Astrocyte of the hippocampus (primary cell): ENCODE measurements at regions not wholly inside any gene's neighbourhood (a gene's known extent, or its start where the extent isn't known, plus 50 kb on each side); places are given as distances from the start of the nearest gene placed in this dataset.
A peak's percentile ranks its signal among the peaks of the same experiment; 100 is the strongest.

Source experiments
- DNase-seq: peaks from one replicate; pipeline ENCODE4 v3.0.0; 2011; ENCODE audit warnings: low read depth, low spot score

- DNase-seq, result no peak
Observed at GRCh38 chr7:155201325-155202087, 96.2 kb upstream of the INSIG1 start.

- no peak for DNase-seq
Observed at GRCh38 chr7:155202106-155202871, 95.4 kb upstream of the INSIG1 start.

GRCh38 chr7:155203059-155203881, 94.4 kb upstream of the INSIG1 start:
- DNase-seq, result no peak

- DNase-seq, result no peak
Observed at GRCh38 chr7:155203882-155204691, 93.6 kb upstream of the INSIG1 start.

- DNase-seq, result no peak
Observed at GRCh38 chr7:155204744-155205367, 92.8 kb upstream of the INSIG1 start.

- DNase-seq, result peak; percentile 98
Observed at GRCh38 chr7:155205368-155206317, 92.0 kb upstream of the INSIG1 start.

GRCh38 chr7:155206318-155207020, 91.2 kb upstream of the INSIG1 start:
- peak; percentile 87 for DNase-seq

- DNase-seq, result no peak
Observed at GRCh38 chr7:155207326-155208002, 90.2 kb upstream of the INSIG1 start.

- DNase-seq, result peak; percentile 57
Observed at GRCh38 chr7:155208681-155209477, 88.8 kb upstream of the INSIG1 start.

- no peak for DNase-seq
Observed at GRCh38 chr7:155209478-155210319, 88.0 kb upstream of the INSIG1 start.

GRCh38 chr7:155210356-155210755, 87.3 kb upstream of the INSIG1 start:
- DNase-seq, result no peak

GRCh38 chr7:155211173-155211572, 86.5 kb upstream of the INSIG1 start:
- no peak for DNase-seq

- DNase-seq, result no peak
Observed at GRCh38 chr7:155211761-155212160, 85.9 kb upstream of the INSIG1 start.

GRCh38 chr7:155212301-155213015, 85.2 kb upstream of the INSIG1 start:
- DNase-seq, result no peak

GRCh38 chr7:155213385-155213784, 84.3 kb upstream of the INSIG1 start:
- DNase-seq, result peak; percentile 48
